ENCODE measurements at regions not wholly inside any gene's neighbourhood (a gene's known extent, or its start where the extent isn't known, plus 50 kb on each side); places are given as distances from the start of the nearest gene placed in this dataset.

GRCh38 chr15:98401029-98401428, 247.3 kb upstream of the IGF1R start:
- peak overlapping the region in 1 of 10 donors; percentile 39 for H3K27ac ChIP-seq
- DNase-seq (no peak), ATAC-seq (peak in 5 of 8 donors; percentile 35 to 92 (median 62))
- peaks cover 0 to 36% (median 3%) of the 10 kb centered on the region in 7 donors for H3K27me3 ChIP-seq
- H3K9me3 ChIP-seq = no peaks in the 10 kb centered on the region
- H3K4me1 ChIP-seq = no peaks in the 10 kb centered on the region
- 47 to 57% methylated on average over 3 of the region's 3 CpGs for WGBS, 2 donors
- no peaks in the 10 kb centered on the region for H3K36me3 ChIP-seq
- no peak overlapping the region for H3K4me3 ChIP-seq
- intact Hi-C loops (cut with DNase I) = no loop called here
- no peak for TF ChIP-seq CTCF (IDR thresholded peaks at IDR 0.05)

GRCh38 chr15:98402486-98402885, 245.9 kb upstream of the IGF1R start:
- DNase-seq (no peak), ATAC-seq (no peak)
- Histone ChIP-seq H3K4me1 (no peaks in the 10 kb centered on the region), H3K9me3 (no peaks in the 10 kb centered on the region), H3K36me3 (no peaks in the 10 kb centered on the region), H3K4me3 (no peak overlapping the region), H3K27ac (no peak overlapping the region), H3K27me3 (peaks cover 0 to 32% (median 4%) of the 10 kb centered on the region in 7 donors)
- 64 to 65% methylated on average over 3 of the region's 3 CpGs for WGBS, 2 donors
- TF ChIP-seq CTCF (IDR thresholded peaks at IDR 0.05) = no peak
- intact Hi-C loops (cut with DNase I) = no loop called here

- WGBS, 2 donors = 77 to 80% methylated on average over 5 of the region's 5 CpGs
- Histone ChIP-seq H3K9me3 (no peaks in the 10 kb centered on the region), H3K4me3 (no peak overlapping the region), H3K27me3 (peaks cover 0 to 29% (median 4%) of the 10 kb centered on the region in 7 donors), H3K36me3 (no peaks in the 10 kb centered on the region), H3K27ac (no peak overlapping the region), H3K4me1 (no peaks in the 10 kb centered on the region)
- TF ChIP-seq CTCF (IDR thresholded peaks at IDR 0.05) = no peak
- DNase-seq = no peak
- intact Hi-C loops (cut with DNase I) = no loop called here
- no peak for ATAC-seq
These were observed 245.2 kb upstream of the IGF1R start for GRCh38 chr15:98403169-98403568.

GRCh38 chr15:98403569-98403968, 244.8 kb upstream of the IGF1R start:
- WGBS, 2 donors = 84 to 91% methylated on average over 13 of the region's 13 CpGs
- H3K27ac ChIP-seq = no peak overlapping the region
- peaks cover 0 to 25% (median 4%) of the 10 kb centered on the region in 7 donors for H3K27me3 ChIP-seq
- H3K4me1 ChIP-seq = no peaks in the 10 kb centered on the region
- H3K4me3 ChIP-seq = no peak overlapping the region
- intact Hi-C loops (cut with DNase I) = no loop called here
- H3K36me3 ChIP-seq = no peaks in the 10 kb centered on the region
- no peak for TF ChIP-seq CTCF (IDR thresholded peaks at IDR 0.05)
- no peak for DNase-seq
- H3K9me3 ChIP-seq = no peaks in the 10 kb centered on the region
- ATAC-seq = no peak

All from heart right ventricle (tissue), 16 donors.